ENCODE measurements at regions not wholly inside any gene's neighbourhood (a gene's known extent, or its start where the extent isn't known, plus 50 kb on each side); places are given as distances from the start of the nearest gene placed in this dataset.

GRCh38 chrX:129145840-129146272 is 377.4 kb downstream of the SMARCA1 start:
- TF ChIP-seq CREB1 (IDR thresholded peaks at IDR 0.05; ENCODE audit: low read depth) (no peak), TCF12 (IDR thresholded peaks at IDR 0.05; ENCODE audit: low read depth) (no peak), RAD21 (IDR thresholded peaks at IDR 0.05; ENCODE audit: low read depth) (no peak), YY1 (IDR thresholded peaks at IDR 0.05; ENCODE audit: low read depth) (no peak), TAF1 (IDR thresholded peaks at IDR 0.05; ENCODE audit: low read depth) (no peak), CEBPB (IDR thresholded peaks at IDR 0.05) (no peak), USF1 (IDR thresholded peaks at IDR 0.05) (no peak), ZBTB7A (IDR thresholded peaks at IDR 0.05; ENCODE audit: low read depth) (no peak), TEAD4 (IDR thresholded peaks at IDR 0.05) (no peak), EP300 (IDR thresholded peaks at IDR 0.05; ENCODE audit: borderline replicate concordance) (no peak), REST (IDR thresholded peaks at IDR 0.05; ENCODE audit: low read depth) (no peak), MAX (IDR thresholded peaks at IDR 0.05) (no peak), EGR1 (IDR thresholded peaks at IDR 0.05) (no peak), NFIC (IDR thresholded peaks at IDR 0.05) (no peak), FOXM1 (IDR thresholded peaks at IDR 0.05; ENCODE audit: borderline replicate concordance, low read depth) (no peak)

DNA sequence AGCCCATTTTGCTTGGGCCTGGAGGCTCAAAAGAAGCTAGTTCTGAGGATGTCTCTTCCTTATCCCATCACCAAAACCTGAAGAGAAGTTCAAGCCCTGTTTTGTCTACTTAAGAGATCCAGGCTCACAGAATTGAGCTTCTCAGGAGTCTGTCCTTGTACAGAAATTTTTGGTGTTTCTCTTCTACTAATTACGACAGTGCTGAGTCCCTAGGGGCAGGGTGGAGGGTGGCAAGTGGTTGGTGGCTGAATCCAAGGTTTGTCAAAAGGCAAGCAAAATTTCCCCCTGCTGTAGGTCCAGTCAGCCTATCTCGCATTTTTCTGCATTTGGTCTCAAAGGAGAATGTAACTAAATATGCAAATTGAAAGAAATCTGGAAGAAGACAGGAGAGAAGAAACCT is 377.9 kb downstream of the SMARCA1 start:
- TF ChIP-seq ZBTB7A (IDR thresholded peaks at IDR 0.05; ENCODE audit: low read depth) (no peak), FOXM1 (IDR thresholded peaks at IDR 0.05; ENCODE audit: borderline replicate concordance, low read depth) (no peak), MAX (IDR thresholded peaks at IDR 0.05) (no peak), CEBPB (IDR thresholded peaks at IDR 0.05) (no peak), NFIC (IDR thresholded peaks at IDR 0.05) (no peak), RAD21 (IDR thresholded peaks at IDR 0.05; ENCODE audit: low read depth) (no peak), EP300 (IDR thresholded peaks at IDR 0.05; ENCODE audit: borderline replicate concordance) (no peak), REST (IDR thresholded peaks at IDR 0.05; ENCODE audit: low read depth) (no peak), EGR1 (IDR thresholded peaks at IDR 0.05) (no peak), TEAD4 (IDR thresholded peaks at IDR 0.05) (no peak)

- no peak for TF ChIP-seq REST (IDR thresholded peaks at IDR 0.05; ENCODE audit: low read depth)
- no peak for TF ChIP-seq CEBPB (IDR thresholded peaks at IDR 0.05)
- no peak for TF ChIP-seq NFIC (IDR thresholded peaks at IDR 0.05)
- no peak for TF ChIP-seq EGR1 (IDR thresholded peaks at IDR 0.05)
- no peak for TF ChIP-seq TEAD4 (IDR thresholded peaks at IDR 0.05)
- TF ChIP-seq TCF12 (IDR thresholded peaks at IDR 0.05; ENCODE audit: low read depth) = no peak
- no peak for TF ChIP-seq TAF1 (IDR thresholded peaks at IDR 0.05; ENCODE audit: low read depth)
- no peak for TF ChIP-seq FOXM1 (IDR thresholded peaks at IDR 0.05; ENCODE audit: borderline replicate concordance, low read depth)
- TF ChIP-seq EP300 (IDR thresholded peaks at IDR 0.05; ENCODE audit: borderline replicate concordance) = no peak
- no peak for TF ChIP-seq CREB1 (IDR thresholded peaks at IDR 0.05; ENCODE audit: low read depth)
- no peak for TF ChIP-seq RAD21 (IDR thresholded peaks at IDR 0.05; ENCODE audit: low read depth)
- TF ChIP-seq MAX (IDR thresholded peaks at IDR 0.05) = no peak
- TF ChIP-seq YY1 (IDR thresholded peaks at IDR 0.05; ENCODE audit: low read depth) = no peak
- TF ChIP-seq USF1 (IDR thresholded peaks at IDR 0.05) = no peak
- TF ChIP-seq ZBTB7A (IDR thresholded peaks at IDR 0.05; ENCODE audit: low read depth) = no peak
Measured at GRCh38 chrX:129144172-129145038, 378.9 kb downstream of the SMARCA1 start.
